HCT116 (cell line): ENCODE measurements at regions not wholly inside any gene's neighbourhood (a gene's known extent, or its start where the extent isn't known, plus 50 kb on each side); places are given as distances from the start of the nearest gene placed in this dataset.

Source experiments
- CBX3 ChIP-seq: IDR thresholded peaks from 2 replicates; pipeline ENCODE4 v1.6.1; 2012; ENCODE audit warnings: low read depth
- CEBPB ChIP-seq: IDR thresholded peaks from 2 replicates; pipeline ENCODE4 v1.6.1; 2012; ENCODE audit warnings: low read depth
- EGR1 ChIP-seq: IDR thresholded peaks from 2 replicates; pipeline ENCODE4 v1.6.1; 2012; ENCODE audit warnings: low read depth
- ELF1 ChIP-seq: IDR thresholded peaks from 2 replicates; pipeline ENCODE4 v1.6.1; 2012; ENCODE audit warnings: low read depth, borderline replicate concordance
- EZH2 ChIP-seq: fragments of 200-600 bp; sonication (generic); IDR thresholded peaks from 2 replicates; pipeline ENCODE4 v1.6.1; 2017; ENCODE audit warnings: antibody characterized with exemption, mixed run types
- FOSL1 ChIP-seq: IDR thresholded peaks from 2 replicates; pipeline ENCODE4 v1.6.1; 2012; ENCODE audit warnings: low read depth
- JUND ChIP-seq: IDR thresholded peaks from 2 replicates; pipeline ENCODE4 v1.6.1; 2012
- POLR2A ChIP-seq: IDR thresholded peaks from 2 replicates; pipeline ENCODE4 v1.7.0; 2011; ENCODE audit warnings: borderline replicate concordance; ENCODE audit not compliant: insufficient read depth, insufficient read length; ENCODE audit errors: extremely low read depth
- RAD21 ChIP-seq: IDR thresholded peaks from 2 replicates; pipeline ENCODE4 v1.6.1; 2012; ENCODE audit warnings: low read depth, mild to moderate bottlenecking
- SIN3A ChIP-seq: IDR thresholded peaks from 2 replicates; pipeline ENCODE4 v1.6.1; 2012; ENCODE audit warnings: low read depth
- ZBTB33 ChIP-seq: IDR thresholded peaks from 2 replicates; pipeline ENCODE4 v1.6.1; 2011; ENCODE audit warnings: mild to moderate bottlenecking, low read length, moderate library complexity; ENCODE audit not compliant: insufficient replicate concordance; ENCODE audit errors: extremely low read depth
- ZFX ChIP-seq: fragments of 450-650 bp; IDR thresholded peaks from 2 replicates; pipeline ENCODE4 v1.6.1; 2017
- TF ChIP-seq, protein P1 (sequence below): IDR thresholded peaks from 2 replicates; pipeline ENCODE4 v1.6.1; 2012
- TF ChIP-seq, protein P2 (sequence below): IDR thresholded peaks from 2 replicates; pipeline ENCODE4 v1.6.1; 2012

- TF ChIP-seq ZBTB33, result no peak
- TF ChIP-seq CBX3, result no peak
- no peak for TF ChIP-seq JUND
- no peak for TF ChIP-seq FOSL1
- no peak for TF ChIP-seq EZH2
- TF ChIP-seq EGR1, result no peak
- TF ChIP-seq ZFX, result no peak
- TF ChIP-seq CEBPB, result no peak
- TF ChIP-seq, protein P1, sequence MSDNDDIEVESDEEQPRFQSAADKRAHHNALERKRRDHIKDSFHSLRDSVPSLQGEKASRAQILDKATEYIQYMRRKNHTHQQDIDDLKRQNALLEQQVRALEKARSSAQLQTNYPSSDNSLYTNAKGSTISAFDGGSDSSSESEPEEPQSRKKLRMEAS, result no peak
- no peak for TF ChIP-seq RAD21
- no peak for TF ChIP-seq POLR2A
- TF ChIP-seq, protein P2, sequence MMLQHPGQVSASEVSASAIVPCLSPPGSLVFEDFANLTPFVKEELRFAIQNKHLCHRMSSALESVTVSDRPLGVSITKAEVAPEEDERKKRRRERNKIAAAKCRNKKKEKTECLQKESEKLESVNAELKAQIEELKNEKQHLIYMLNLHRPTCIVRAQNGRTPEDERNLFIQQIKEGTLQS, result no peak
- TF ChIP-seq ELF1, result no peak
- no peak for TF ChIP-seq SIN3A
Measured at GRCh38 chr14:28468191-28469151, 298.1 kb upstream of the FOXG1 start (continued).
